Stimulated activated CD4-positive, alpha-beta T cell treated with anti-CD3 and anti-CD28 coated beads, Interleukin-2, amount 100 ng/mL, for 48 hours (primary cell): ENCODE measurements at regions not wholly inside any gene's neighbourhood (a gene's known extent, or its start where the extent isn't known, plus 50 kb on each side); places are given as distances from the start of the nearest gene placed in this dataset.

Source experiments
- DNase-seq, 2 donors: peaks; one replicate each; pipeline ENCODE4 v3.0.0-alpha.2; 2020

DNA sequence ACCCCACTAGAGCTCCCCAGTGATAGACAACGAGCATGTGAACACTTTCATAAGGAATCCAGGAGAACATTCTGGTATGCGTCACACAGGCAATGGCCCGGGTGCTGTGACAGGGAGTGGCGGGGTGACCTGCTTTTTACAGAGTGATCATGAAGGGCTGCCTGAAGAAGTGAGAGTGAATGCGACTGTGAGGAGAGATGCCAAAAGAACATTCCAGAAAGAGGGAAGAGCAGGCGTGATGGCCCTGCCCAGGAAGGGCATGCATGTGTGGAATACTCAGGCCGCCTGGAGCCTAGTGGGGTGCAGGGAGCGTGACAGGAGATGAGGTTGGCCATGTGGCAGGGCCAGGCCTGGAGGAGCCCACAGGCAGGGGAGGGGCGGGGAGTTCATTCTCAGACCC is 53.8 kb downstream of the FZD10 start:
- no peak for DNase-seq

DNA sequence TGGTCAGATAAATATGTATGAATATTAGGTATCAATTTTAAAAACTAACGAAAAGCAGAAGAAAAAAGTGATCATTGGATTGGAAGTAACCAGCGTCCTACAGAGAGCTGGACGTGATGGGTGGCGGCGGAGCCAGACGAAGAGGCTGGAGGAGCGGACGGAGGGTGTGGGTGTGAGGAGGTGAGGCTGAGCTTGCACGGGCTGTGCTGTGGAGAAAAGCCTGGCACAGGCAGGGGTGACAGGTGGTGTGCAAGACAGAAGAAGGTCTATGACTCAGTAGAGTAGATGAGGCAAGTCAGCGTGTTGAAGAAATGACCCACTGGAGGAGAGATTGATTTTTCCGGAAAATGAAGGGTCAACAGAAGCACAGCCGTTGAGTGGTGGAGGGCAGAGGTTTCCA is 56.4 kb downstream of the FZD10 start:
- DNase-seq = no peak

DNA sequence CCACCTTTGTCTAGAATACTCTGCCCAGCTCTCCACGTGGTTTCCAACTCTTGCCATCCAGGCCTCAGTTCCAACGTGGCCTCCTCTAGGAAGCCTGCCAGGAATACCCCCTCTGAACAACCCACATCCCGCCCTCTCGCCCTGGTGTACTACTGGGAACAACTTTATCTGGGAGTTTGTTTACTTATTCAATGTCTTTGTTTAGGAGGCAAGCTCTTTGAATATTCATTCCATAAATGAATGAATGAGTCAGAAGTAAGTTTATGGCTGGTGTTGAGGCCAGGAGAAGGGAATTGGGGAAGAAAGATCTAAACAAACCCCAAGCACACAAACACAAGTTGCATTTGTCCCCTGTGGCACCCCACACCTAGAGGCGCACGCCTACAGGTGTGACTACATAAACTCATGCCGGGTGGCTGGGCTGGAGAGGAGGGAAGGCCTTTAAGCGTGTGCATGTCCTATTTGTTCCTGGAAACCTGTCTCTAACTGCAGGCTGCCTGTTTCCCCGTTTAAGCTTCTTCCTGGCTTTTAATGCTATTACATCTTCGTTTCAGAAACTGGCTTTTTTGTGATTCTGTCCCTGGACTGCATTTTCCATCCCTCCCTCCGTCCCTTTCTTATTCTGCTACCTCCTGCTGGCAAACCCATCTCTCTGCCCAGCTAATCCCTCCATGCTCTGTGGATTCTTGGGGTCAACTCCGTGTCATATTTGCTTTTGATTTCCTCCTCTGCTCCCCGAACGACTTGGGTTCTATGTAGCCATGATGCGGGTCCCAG is 57.9 kb downstream of the FZD10 start:
- DNase-seq = no peak

DNA sequence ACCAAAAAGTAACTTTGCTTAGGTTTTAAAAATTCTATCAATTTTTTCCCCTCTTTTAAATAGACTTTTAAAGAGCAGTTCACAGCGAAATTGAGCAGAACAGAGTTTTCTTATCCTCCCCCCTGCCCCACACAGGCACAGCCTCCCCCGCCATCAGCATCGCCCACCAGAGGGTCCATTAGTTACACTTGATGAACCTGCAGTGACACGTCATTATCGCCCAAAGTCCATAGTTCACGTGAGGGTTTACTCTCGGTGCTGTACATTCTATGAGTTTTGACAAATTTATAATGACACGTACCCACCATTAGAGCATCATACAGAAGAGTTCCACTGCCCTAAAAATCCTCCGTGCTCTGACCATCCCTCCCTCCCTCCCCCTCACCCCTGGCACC is 58.4 kb downstream of the FZD10 start:
- DNase-seq = no peak

DNA sequence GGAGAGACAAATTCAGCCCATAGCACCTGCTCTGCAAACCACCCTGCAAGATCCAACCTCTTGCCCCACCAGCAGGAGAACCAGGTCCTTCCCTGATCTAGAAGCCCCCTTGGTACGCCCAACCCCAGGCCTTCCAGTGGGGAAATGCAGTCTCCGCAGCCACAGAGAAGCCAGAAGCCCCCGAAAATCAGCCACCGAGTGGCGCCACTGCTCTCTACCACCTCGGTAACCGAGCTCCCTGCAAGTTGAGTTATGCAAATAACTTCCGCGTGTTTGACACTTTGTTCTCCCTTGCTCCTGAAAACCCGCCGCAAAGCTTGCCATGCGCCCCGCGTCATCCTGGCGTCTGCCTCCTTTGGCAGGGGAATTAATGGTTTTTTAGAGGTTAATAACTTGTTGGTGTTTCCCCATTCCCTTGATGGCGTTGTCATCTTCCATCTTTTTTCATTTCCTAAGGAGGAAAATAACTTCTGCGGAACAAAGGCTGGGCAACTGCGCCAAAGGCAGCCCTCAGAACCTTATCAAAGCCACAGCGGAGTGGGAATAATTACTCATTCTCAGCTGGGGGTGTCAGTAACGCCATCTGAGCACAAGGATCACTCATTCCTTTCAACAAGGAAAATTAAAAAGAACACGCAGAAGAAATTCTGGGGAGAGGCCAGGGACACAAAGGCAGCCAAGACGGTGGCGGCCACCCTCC is 60.4 kb downstream of the FZD10 start:
- no peak for DNase-seq

DNA sequence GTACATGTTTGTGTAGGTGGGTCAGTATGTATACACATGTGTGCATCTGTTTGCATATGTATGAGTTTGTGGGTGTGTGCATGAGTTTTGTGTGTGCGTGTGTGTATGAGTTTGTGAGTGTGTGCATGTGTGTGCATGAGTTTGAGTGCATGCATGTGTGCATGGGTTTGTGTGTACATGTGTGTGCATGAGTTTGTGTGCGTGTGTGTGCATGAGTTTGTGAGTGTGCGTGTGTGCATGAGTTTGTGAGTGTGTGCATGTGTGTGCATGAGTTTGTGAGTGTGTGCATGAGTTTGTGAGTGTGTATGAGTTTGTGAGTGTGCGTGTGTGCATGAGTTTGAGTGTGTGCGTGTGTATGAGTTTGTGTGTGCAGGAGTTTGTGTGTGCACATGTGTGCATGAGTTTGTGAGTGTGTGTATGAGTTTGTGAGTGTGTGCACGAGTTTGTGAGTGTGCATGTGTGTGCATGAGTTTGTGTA is 61.5 kb downstream of the FZD10 start:
- DNase-seq = no peak

DNA sequence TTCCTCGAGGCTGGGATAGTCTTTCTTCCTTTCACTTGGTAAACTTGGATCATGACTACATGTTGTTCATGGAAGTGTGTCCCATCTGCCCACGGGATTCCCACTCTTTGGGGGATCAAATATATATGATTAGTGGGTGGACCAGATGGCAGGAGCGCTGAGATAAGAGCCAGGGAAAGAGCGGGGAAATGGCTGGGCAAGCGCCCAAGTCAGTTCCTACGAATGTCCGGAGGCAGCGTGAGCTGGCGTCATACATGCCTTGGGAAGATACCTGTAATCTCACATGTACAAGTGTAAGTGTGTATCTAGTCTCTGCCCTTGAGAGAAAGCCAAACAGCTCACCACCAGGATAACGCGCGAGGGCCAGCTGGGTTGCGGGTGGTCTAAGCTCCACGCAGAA is 62.3 kb downstream of the FZD10 start:
- DNase-seq = no peak

DNA sequence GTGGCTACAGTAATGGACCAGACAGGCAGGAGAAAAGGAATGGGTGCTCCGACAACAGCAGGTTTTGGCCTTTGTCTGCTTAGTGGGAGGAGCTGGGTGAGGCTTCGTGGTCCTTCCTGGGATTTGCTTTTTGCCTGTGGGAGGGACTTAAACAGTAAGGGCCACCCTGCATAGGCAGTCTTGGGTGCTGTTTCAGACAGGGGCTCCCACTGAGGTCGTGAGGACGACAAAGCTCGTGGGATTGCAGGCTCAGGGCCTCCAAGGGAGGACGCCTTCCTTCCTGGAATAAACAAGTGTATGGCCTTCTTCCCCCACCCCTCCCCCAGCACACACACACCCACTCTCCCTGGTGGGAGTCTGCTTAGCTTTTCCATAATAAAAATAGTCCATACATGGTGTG is 63.1 kb downstream of the FZD10 start:
- no peak for DNase-seq

DNA sequence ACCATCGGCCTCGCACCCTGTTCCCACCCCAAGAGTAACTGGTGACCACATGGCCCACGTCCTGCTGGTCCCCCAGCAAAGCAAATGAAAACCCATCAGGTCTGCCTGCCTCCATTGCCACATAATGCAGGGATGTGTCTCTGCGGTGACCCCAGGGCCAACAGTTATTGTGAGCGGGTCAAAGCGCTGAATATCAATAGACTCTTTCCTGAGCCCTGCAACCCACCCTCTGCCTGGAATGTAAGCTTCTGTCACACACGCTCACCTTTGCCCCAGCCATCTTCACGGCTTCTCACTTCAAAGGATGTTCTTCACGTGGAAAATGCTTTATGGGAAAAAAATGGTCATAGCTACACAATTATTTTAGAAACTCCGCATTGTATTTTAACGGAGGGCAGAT is 63.9 kb downstream of the FZD10 start:
- DNase-seq = no peak

DNA sequence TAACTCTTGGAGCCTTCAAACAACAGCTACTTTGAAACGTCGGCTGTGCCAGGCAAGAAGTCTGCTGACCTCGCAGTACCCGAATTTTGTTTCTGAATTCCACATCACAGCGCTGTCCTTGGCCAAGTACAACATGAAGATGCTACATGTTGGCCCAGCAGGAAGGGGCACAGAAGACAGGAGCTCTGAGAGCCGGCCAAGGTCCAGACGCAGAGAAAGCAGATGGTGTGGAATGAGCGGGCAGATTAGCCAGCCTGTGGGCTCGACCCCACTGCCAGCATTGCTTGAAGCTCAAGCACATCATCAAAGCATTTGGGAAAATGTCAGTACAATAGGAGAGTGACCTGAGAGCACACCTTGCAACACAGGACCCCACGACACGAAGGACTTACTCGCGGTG is 64.5 kb downstream of the FZD10 start:
- no peak for DNase-seq

DNA sequence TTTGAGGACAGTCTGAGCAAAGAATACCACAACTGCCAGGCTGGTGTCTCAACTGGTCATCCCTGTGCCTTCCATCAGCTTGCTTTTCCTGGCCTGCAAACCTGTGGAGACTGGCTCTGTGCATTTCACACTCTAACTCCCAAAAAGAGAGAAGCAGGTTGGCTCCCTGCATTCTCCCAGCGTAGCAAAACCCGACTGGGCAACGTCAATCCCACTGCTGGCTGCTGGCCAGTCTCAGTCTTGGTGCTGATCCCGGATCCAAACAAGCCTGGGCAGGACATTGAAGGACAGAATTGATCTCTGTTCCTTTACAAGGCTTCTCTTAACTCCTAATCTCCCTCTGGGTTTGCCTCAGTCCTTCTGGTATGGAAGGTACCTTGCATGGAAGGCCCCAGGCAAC is 65.4 kb downstream of the FZD10 start:
- DNase-seq = no peak

DNA sequence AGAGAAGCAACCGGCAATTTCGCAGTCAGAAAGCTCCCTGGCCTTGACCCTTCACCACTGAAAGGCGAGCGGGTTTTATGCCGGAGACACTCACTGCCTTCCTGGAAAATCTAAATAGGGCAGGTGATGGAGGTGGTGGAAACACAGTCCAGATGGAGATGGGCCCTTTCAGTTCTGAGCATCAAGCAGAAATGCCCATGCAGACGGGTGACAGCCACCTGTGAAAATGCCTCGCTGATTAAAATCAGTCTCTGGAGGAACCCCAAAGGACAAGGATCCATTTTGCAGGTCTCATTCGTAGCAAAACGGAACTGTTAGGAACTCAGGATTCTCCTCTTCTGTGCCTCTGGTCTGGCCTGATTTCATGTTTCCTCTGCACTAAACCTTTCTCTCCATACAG is 74.2 kb downstream of the FZD10 start:
- DNase-seq = no peak

DNA sequence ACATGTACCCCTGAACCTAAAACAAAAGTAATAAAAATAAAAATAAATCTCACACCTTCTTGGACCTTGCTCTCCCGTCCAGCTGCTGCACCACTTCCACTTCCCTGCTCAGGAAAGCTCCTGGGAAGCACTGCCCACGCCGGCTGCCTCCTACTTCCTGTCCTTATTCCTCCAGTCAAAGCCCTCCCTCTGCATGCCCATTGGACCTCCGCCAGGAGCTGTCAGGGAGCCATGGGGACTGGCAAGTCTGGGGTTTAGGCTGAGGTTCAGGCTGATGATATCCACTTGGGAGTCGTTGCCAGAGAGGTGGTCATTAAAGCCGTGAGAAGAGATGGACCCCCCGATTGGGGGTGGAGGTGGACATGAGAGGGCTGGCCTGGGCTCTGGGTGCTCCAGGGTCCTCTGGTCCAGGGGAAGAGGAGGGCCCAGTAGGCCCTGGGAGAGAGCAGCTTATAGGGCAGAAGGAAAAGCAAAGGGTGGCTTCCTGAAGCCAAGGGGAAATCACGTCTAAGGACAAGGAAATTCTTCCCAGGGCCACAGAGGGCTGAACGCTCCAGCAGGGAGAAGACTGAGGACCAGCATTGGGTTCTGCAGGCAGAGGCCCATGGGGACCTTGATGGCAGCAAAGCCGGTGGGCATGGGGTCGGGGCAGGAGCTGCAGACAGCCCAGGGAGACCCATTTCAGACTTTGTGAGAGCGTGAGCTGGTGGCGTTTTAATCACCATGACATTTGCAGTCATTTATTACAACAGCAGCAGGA is 78.7 kb downstream of the FZD10 start:
- DNase-seq = no peak

DNA sequence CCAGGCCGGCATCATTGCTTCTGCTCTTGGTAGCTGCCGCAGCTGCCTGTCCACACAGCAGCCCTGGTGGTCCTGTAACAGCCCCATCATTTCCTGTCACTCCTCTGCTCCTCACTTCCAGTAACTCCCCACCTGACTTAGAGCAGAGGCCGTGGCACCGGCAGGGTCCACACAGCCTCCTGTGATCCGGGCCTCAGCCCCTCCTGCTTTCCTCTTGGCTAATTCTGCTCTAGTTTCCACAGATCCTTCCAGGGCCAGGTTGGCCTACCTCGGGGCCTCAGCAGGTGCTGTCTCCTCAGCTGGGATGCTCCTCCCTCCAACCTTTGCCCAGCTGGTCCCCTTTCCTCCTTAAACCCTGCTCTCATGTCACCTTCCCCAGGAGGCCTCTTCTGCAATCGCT is 80.2 kb downstream of the FZD10 start:
- DNase-seq = no peak

DNA sequence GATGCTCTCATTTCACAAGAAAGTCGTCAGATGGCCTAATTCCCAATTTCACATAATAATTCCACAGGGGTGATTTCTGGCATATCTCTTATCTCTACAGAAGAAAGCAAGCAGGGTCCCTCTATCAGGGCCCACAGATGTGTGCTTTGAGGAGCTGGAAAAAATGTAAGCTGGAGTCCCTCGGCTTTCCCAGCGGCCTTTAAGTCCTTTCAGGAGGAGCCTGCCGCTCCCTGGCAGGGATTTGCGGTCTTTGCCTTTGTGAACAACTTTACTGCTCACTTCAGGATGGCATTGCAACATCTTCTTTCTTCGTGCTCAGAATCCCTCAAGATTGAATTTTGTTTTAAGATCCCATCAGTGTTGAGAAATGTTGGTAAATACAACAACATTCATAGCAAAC is 83.0 kb downstream of the FZD10 start:
- no peak for DNase-seq

DNA sequence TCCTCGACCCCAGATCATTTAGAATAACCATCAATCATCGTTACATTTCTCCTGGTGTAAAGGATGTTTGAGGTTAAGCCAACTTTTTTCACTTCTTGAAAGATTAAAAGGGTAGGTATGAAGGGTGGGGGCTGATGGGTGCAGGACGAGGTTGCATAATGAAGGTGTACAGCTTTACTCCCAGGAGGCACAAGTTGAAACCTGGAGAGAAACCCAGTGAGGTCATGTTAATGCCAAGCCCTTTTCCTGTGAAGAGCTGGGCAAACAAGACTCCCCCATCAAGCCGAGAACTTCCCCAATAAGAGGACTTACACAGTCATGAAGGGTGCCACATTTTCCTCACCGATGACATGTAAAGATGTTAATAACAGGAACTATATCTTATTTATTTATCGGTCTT is 84.3 kb downstream of the FZD10 start:
- no peak for DNase-seq

DNA sequence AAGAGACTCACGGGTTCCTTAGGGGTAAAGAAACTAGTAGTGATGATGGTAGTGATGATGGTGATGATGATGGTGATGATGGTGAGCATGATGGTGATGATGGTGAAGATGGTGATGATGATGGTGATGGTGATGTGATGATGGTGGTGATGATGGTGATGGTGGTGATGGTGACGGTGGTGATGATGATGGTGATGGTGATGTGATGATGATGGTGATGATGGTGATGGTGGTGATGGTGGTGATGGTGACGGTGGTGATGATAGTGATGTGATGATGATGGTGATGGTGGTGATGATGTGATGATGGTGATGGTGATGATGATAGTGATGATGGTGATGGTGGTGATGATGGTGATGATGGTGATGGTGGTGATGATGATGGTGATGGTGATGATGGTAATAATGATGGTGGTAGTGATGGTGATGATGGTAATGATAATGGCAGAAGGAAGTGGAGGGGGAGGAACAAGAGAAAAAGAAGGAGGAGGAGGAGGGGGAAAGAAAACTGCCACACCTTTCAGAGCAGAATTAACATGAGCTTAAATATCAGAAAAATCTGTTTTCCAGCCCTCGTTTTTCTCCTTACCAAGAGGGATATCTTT is 85.5 kb downstream of the FZD10 start:
- DNase-seq = no peak

DNA sequence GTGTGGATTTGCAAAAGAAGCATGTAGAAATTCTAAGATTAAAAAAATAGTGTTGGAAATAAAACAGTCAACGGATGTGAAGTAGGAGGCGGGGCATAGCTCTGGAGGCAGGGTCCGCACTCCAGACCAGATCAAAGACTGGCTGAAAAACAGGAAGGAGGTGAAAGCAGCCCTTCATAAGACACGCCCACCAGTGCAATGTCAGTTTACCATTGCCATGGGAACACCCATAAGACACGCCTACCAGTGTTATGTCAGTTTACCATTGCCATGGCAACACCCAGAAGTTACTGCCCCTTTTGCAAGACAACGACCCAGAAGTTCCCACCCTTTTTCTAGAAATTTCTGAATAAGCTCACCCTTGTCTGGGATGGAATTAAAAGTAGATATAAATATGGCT is 87.1 kb downstream of the FZD10 start:
- DNase-seq = no peak

DNA sequence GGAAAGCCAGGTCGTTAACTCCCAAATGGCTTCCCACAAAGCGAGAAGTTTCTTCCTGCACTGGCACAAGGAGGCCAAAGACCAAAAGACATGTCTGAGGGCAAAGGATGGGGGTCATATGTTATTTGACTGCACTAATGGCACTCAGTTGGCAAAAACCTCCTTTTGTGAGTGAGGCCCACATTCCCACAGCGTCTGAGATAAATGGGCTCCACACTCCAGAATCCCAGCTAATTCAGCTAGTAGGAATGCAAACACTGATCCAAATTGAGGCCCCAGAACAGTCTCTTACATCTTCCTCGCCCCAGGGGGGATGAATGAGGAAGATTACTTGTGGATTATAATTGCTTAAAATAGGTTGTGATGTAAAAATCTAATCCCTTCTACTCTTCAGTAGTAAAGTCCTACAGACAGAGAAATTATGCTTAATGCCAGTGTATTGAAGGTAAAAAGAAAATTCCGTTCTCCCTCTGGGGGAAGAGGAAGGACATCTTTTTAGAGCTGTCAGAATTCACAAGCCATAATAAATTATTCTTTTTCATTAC is 86.4 kb upstream of the PIWIL1 start:
- DNase-seq = no peak

DNA sequence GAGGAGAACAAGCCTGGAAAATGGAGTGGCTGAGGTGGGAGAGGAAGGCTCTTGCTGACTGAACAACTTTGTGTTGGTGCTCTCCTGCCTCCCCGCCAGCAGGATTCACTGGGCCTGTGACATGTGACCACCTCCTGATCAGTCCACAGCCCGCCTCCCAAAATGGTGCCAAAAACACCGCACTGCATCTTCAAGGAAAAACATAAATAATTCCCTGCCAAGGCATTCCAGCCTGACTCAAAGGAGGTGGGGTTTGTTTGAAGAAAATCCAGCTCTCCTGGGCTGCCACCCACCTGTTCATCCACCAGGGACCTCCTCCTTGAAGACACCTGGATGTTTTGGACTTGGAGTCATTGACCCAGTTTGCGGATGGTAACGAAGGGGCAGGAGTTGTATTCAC is 83.8 kb upstream of the PIWIL1 start:
- no peak for DNase-seq

DNA sequence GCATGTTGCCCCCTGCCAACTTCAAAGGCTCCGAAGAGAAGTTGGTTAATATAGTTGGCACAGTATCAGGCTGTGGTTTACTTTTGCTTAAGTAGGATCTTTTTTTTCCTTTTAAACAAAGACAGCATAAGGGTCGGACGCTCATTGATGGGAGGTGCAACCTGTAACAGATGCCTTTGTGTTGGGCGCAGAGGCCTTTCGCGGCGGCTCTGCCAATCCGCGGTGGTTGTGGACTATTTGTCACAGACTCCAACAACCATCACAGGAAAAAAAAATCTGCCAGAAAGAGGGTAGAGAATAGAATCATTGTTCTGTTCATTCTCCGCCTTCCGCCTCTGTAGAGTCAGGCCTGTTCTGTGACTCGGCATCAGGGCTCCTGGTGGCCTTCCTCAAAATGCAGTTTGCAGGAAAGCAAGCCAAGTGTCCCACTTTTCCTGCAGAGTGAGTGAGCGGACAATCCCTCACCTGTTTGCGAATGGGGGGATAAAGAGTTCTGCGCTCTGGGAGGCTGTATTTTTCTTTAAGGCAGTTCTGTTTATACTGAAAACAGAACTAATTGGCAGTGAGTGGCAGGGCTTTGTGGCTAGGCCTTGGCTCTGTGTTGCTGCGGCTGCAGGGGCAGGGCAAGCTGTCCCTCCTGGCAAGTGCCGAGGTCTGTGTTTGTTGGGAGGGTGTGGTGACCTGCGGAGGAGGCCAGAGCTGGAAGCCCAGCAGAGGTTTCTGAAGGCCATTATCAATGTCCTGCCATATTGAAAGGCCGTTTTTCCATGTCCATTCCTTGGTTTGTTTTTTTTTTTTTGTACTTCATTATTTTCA is 83.0 kb upstream of the PIWIL1 start:
- no peak for DNase-seq

DNA sequence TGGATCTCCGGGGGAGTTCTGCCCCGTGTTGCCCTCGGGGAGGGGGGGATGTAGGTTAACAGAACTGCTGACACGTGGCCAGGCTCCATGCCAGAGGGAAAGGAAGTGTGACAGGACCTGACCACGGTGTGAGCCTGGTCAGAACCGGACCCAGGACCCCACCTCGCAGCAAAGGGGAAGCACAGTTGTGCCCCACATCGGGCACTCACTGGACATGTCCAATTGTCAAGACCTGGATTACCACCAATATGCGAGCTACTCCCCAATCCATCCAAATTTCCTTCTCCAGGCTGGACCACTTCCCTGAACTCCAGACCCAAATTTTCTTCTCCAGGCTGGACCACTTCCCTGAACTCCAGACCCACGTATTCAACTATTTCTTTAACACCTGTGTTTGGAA is 78.8 kb upstream of the PIWIL1 start:
- DNase-seq = no peak
